ENCODE measurements at regions not wholly inside any gene's neighbourhood (a gene's known extent, or its start where the extent isn't known, plus 50 kb on each side); places are given as distances from the start of the nearest gene placed in this dataset.

DNA sequence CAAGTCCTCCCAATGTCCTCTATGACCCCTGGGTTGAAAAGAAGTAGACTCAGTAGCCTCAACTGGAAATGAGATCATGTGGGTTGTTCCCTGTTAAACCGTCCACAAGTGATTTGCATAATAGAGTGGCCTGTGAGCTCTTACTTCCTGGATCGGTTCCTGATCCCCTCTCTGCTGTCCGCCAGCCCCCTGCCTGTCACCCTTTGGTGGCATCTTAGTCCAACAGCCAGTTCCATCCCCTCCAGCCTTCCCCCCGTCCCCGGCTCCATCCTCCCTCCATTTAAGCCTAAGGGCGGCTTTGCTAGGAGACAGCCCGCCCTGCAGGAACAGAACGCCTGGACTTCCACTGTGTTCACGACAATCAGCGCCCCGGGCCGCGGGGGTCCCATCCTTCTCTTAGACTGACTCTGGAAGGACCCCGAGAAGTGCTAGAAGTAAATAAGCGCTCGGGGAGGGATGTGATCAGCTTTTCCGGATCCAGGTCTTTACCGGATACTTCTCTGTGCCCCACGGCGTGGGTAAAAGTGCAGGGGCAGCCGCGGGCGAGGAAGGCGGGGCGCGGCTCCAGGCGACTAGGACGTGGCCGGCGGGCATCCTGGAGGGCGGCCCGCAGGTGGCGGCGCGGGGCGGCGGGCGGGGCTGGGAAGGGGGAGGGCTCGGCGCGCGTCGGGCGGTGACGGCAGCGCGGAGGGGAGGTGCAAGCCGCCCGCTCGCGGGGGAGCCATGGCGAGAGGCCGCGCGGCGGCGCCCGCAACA, 51.2 kb upstream of the ULK4 start:
- DNase-seq, result peak; percentile 97

DNA sequence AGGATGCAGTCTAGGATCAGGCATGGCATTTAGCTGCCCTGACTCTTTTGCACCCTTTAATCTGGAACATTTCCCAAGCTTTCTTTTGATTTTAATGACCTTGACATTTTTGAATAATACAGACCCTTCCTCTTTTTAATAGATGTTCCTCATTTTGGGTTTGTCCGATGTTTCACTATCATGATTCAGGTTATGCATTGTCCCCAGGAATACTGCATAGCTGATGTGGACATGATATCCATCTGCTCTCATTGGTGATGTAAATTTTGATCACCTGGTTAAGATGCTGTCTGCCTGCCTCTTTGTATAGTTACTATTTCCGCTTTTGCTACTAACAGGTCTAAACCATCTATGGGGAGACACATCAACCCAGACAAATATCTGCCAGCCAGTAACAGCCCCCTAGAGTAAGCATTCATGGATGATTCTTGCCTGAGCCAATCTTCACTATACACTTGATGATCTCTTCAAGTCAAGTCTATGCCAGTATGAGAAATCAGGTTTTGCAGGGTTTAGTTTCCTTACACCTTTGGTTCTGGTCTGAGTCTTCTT, 50.6 kb upstream of the ULK4 start:
- DNase-seq, result peak; percentile 59
